ENCODE measurements at regions not wholly inside any gene's neighbourhood (a gene's known extent, or its start where the extent isn't known, plus 50 kb on each side); places are given as distances from the start of the nearest gene placed in this dataset.

DNA sequence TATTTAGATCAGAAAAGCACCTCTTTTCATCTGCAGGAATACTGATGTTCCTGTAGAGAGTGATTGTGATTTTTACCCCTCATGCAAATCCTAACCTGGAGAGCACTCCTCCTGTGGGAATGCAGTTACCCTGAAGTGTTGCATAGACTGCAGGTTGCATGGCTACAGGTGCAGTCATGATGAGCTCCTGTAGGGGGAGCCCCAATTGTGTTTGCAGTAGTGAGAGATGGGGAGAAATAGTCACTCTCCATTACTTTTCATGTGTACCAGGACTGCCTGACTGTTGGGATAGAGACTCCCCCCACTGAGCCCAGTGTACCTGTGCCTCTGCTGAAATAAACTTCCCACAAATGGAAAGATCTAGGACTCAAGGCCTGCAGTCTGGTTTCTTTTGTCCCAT is 1086.5 kb downstream of the SLC6A15 start:
- DNase-seq (ENCODE audit: low read depth): no peak

DNA sequence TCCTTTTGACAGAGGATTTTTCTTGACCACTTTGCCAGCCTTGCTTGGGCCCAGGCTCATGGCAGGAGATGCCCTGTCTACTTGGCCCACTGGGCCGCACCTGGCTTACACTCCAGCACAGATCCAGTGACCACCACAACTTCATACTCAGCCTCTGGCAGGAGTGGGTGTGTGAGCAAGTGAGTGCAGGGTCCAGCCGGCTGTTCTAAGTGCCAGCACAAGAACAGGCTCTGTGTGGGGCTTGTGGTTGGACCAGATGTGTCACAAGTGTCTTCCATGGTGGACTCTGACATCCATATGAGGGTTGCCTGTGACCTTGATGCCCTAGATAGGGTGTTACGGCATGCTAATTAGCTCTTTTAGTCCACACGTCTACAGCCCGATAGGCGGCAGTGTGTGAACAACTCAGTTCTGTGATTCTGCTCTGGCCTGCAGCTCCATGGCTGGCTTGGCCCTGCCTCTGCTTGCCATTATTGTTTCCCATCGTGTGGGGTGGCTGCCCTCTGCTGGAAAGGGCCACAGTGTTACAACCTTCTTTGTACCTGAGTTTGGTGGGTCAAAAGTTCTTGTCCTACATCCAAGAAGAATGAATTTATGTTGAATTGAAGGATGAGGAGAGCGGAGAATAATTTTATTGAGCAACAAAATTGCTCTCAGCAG is 1089.1 kb downstream of the SLC6A15 start:
- DNase-seq (ENCODE audit: low read depth): no peak

DNA sequence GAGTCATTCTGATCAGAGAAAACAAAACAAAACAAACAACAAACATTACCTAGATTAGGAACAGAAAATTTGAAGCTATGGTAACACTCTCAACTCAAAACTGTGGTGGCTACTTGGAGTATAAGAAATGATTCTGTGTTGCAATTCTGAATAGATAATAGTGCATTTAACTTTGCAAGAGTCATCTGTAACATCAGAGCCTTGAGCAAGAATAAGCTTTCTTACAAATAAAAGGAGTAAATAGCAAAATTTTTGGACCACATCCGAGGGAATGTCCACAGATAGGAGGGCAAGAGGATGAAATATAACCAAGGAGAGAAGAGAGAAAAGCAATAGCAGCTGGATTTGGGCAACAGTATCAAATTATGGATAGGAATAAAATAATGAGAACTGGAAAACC is 1090.6 kb downstream of the SLC6A15 start:
- DNase-seq (ENCODE audit: low read depth): no peak

GRCh38 chr12:83818881-83819280 is 1093.7 kb downstream of the SLC6A15 start:
- no peak for DNase-seq (ENCODE audit: low read depth)

DNA sequence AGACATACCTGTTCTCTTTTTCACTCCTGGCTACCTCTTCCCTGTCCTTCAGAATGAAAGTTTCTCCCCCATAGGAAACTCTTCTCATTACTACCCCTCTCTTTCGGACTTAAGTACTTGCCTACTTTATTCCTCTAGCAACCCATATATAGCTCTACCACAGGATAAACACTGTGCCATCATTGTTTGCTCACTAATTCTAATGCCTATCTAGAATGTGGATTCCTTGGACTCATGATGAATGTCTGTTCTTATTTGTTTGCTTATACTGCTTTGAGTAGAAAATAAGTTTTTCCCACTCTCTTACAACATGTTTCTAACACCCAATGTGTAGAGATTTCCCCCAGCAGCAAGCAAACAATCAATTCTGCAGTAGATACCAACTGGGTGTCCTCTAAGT is 1094.9 kb downstream of the SLC6A15 start:
- no peak for DNase-seq (ENCODE audit: low read depth)

DNA sequence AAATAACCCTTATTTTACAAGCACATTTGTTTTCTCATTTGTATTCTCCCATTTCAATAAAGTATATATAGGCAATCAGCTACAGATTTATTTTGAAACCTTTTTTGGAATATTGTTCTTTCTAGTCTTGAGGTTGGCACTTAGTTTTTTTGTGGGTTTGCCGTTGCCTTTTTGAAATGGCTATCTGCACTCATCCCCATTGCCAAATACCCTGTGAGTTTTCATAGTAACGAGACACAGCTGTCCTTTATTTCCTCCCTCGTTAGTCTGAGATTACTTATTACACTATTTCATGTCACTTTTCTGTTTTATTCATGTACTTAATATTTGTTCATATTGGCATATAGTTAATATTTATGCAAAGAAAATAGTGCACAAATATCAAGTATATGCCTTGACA is 1104.0 kb downstream of the SLC6A15 start:
- DNase-seq (ENCODE audit: low read depth): no peak

DNA sequence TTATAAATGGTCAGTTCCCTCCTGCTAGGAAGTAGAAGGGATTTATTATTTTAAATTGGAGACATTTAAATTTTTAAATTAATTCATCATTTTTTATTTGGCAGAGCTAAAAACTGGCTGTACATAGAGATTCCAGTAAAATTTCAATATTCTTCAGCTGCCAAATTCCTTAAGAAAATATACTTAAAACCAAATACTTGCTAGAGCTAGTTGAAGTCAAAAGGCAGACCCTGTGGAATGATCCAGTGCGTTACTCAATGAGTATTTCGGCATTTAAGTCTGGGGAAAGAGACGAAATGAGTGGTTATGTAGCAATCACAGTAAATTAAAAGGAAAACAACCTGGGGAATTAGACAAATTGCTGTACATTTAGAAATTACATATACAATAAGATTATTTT is 1104.7 kb downstream of the SLC6A15 start:
- no peak for DNase-seq (ENCODE audit: low read depth)

DNA sequence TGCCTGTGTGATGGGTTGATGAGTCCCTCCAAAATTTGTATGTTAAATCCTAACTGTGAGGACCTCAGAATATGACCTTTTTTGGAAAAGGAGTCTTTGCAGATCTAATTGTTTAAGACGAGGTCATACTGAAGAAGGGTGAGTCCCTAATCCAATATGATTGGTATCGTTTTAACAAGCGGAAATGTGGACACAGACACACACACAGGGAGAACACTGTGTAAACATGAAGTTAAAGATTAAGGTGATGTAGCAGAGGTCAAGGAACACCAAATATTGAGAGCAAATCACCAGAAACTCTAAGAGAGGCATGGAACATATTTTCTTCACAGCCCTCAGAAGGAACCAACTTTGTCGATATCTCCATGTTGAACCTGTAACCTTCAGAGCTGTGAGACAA is 1106.7 kb downstream of the SLC6A15 start:
- DNase-seq (ENCODE audit: low read depth): no peak

DNA sequence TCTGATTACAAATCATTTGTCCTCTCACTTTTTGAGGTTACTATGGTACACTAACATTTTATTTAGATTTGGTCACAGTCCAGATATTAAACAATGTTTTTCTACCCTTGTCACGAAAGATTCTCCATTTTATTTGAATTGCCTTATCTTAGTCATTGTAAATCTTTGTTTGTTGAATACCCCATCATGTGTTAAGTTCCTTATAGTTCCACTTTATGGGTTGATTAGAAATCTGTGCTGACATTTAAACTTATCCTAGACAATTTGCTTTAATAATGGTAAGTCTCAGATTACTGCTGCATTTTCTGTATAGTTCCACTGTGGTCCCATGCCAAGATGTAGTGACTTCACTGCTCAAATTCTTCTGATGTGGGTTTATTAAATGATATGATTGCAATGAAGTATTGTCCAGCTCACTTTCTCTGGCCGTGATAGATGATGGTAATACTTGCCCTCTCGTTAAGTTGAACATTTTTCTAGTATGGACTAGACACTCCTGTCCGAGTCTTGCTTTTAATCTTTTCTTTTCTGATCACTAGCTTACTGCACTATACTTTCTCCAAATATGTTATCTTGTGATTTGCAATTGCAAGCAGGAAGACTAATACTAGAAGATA is 1107.3 kb downstream of the SLC6A15 start:
- DNase-seq (ENCODE audit: low read depth): no peak

GRCh38 chr12:83801972-83802371 is 1110.6 kb downstream of the SLC6A15 start:
- DNase-seq (ENCODE audit: low read depth): no peak

DNA sequence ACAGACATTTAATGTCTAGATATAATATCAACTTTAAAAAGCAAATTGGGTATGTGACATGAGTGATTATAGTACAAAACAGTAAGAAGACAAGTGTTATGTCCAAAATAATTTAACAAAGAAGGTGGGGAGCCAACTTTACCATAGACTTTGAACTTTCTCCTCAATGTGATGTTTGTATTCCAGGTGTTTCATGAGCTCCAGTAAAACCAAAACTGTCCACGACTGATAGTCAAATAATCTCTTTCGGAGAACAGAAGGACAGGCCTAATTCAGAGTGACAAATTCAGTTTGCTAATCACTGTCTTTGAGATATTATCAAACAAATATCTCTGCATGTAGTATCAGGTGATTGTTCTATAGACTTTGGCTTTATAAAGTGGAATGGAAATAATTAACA is 1112.6 kb downstream of the SLC6A15 start:
- DNase-seq (ENCODE audit: low read depth): no peak

- DNase-seq (ENCODE audit: low read depth): no peak
These were observed 1109.8 kb downstream of the TMTC2 start for GRCh38 chr12:83796531-83796930.

- no peak for DNase-seq (ENCODE audit: low read depth)
These were observed 1106.9 kb downstream of the TMTC2 start for GRCh38 chr12:83793616-83794015.

GRCh38 chr12:83784298-83784890 is 1097.7 kb downstream of the TMTC2 start:
- no peak for DNase-seq (ENCODE audit: low read depth)

DNA sequence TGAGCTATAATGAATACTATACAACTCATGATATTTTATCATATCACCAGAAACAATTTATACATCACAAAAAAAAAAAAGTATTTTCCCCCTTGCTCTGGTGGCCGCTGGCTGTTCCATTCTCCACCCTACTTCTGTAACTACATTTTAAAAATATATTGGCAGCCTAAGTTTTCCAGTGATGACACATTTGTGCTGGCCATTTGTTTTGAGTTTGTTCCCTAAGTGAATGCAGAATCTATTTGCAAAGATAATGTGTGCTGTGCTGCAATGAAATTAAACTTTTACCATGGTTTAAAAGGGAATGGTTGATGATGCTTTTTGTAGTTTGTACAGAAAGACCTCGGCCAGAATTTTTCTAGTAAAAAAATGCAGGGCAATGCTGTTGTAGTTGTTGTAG is 1092.8 kb downstream of the TMTC2 start:
- peak; percentile 11 for DNase-seq (ENCODE audit: low read depth)

DNA sequence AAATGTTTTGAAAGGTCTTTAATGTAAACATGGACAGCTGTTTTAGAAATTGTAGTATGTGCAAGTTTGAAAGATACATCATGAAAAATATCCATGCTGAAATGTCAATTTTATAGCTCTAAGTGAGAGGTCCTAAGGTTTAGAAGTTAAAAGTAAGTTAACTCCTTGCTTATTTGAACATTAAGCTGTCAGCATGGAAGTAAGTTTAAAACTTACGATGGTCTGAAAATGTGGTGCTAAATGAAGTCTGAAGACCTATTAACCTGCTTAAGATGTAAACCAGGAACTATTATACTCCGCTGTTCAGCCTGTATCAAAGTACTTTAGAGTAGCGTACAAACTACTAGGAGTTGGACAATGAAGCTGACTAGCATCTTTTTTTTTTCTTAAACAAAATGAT is 1082.4 kb downstream of the TMTC2 start:
- no peak for DNase-seq (ENCODE audit: low read depth)

GRCh38 chr12:83767723-83768122 is 1081.0 kb downstream of the TMTC2 start:
- no peak for DNase-seq (ENCODE audit: low read depth)

- DNase-seq (ENCODE audit: low read depth): no peak
These were observed 1076.7 kb downstream of the TMTC2 start for GRCh38 chr12:83763425-83763824.

GRCh38 chr12:83759906-83760305 is 1073.2 kb downstream of the TMTC2 start:
- DNase-seq (ENCODE audit: low read depth): no peak

- DNase-seq (ENCODE audit: low read depth): no peak
These were observed 1072.4 kb downstream of the TMTC2 start for GRCh38 chr12:83758888-83759631.

DNA sequence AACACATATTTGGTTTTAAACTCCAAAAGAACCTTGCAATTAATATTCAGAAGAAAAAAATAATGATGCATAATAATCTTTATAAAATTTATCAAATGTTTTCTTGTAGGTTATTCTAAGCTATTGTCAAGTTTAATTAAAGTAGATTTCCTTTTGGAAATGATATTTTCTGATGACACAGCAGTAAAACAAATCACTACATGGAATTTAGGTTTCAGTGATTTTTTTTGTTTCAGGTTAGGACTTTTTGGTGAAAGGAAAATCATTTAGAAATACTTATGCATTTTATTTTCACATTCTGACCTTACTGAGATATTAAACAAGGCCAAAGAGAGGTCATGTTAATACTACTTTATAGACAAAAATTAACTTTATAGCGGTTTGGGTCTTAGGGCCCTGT is 1067.2 kb downstream of the TMTC2 start:
- DNase-seq (ENCODE audit: low read depth): no peak

DNA sequence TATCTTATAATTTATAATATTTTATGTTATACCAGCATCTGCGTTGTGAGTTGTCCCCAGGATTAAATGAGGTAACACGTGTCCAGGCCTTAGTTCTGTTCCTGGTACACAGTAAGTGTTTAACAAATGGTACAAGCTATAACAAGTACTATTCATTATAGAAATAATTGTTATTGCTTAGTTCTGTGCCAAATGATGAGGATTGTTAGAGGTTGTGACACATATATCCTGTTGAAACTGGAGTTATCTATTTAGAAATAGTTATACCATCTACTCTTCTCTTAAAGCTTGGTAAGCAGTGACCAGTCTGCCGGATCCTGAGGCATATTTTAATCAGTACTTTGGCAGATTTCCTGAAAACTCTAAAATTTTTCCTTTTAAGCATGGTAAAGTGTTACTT is 1066.5 kb downstream of the TMTC2 start:
- no peak for DNase-seq (ENCODE audit: low read depth)

GRCh38 chr12:83739607-83740006 is 1052.9 kb downstream of the TMTC2 start:
- peak; percentile 9 for DNase-seq (ENCODE audit: low read depth)

Measured in forelimb muscle (tissue), 1 donor.